GM12864 (cell line): ENCODE measurements at regions not wholly inside any gene's neighbourhood (a gene's known extent, or its start where the extent isn't known, plus 50 kb on each side); places are given as distances from the start of the nearest gene placed in this dataset.
"Not testable (repeated sequence)": the region's sequence is repeated elsewhere in the genome, so short reads cannot be mapped to it uniquely, and the experiment has no call there.

Source experiments
- DNase-seq: peaks from one replicate; pipeline ENCODE4 v3.0.0-alpha.2; 2011; ENCODE audit warnings: low read depth
- H3K4me3 ChIP-seq: 2 replicates; pipeline ENCODE4 v1.5.1; 2011; ENCODE audit warnings: mild to moderate bottlenecking, low read depth, low read length, control low read depth
- TF ChIP-seq, protein P1 (sequence below): IDR thresholded peaks from 2 replicates; pipeline ENCODE4 v1.5.1; 2011; ENCODE audit warnings: low read depth, mild to moderate bottlenecking, moderate library complexity, low read length, control low read depth, inconsistent platforms; ENCODE audit errors: missing control alignments

DNA sequence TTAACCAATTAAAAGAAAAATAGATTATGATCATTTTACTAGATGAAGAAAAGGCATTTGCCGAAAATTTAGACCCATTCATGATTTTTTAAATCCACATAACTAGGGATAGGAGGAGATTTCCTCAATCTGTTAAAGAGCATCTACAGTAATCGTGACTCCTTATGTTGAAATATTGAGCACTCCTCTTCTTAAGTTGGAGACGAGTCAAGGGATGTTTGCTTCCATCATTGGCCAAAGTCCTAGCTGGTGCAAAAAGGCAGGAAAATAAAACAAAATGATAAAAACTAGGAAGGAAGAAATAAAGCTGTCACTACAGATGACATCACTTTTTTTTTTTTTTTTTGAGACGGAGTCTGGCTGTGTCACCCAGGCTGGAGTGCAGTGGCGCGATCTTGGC, 245.6 kb upstream of the KAZN start:
- TF ChIP-seq, protein P1, sequence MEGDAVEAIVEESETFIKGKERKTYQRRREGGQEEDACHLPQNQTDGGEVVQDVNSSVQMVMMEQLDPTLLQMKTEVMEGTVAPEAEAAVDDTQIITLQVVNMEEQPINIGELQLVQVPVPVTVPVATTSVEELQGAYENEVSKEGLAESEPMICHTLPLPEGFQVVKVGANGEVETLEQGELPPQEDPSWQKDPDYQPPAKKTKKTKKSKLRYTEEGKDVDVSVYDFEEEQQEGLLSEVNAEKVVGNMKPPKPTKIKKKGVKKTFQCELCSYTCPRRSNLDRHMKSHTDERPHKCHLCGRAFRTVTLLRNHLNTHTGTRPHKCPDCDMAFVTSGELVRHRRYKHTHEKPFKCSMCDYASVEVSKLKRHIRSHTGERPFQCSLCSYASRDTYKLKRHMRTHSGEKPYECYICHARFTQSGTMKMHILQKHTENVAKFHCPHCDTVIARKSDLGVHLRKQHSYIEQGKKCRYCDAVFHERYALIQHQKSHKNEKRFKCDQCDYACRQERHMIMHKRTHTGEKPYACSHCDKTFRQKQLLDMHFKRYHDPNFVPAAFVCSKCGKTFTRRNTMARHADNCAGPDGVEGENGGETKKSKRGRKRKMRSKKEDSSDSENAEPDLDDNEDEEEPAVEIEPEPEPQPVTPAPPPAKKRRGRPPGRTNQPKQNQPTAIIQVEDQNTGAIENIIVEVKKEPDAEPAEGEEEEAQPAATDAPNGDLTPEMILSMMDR = no peak
- DNase-seq = no peak
- no peak overlapping the region for H3K4me3 ChIP-seq

DNA sequence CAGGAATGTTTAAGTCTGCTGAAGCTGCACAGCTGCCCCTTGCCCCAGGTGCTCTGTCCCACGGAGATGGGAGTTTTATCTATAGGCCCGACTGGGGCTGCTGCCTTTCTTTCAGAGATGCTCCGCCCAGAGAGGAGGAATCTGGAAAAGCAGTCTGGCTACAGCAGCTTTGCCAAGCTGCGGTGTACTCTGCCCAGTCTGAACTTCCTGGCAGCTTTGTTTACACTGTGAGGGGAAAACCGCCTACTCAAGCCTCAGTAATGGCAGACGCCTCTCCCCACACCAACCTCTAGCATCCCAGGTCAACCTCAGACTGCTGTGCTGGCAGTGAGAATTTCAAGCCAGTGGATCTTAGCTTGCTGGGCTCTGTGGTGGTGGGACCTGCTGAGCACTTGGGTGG, 237.5 kb upstream of the KAZN start:
- not testable (repeated sequence) for DNase-seq

DNA sequence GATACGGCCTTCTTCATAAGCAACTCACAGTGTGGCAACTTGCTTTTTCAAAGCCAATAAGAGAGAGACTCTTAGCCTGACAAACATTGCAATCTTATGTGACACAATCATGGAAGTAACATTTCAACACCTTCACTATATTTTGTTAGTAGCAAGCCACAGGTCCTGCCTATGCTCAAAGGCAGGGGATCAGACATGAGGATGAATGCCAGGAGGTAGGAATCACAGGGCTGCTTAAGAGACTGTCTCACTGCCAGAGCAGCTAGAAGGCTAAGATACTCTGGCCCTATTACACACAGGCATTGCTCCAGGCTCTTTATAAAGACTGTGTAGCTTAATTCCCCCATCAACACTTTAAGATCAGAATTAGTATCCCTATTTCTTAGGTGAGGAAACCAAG, 236.2 kb upstream of the KAZN start:
- TF ChIP-seq, protein P1 = no peak
- no peak overlapping the region for H3K4me3 ChIP-seq
- no peak for DNase-seq

More for the DNA sequence above, 237.5 kb upstream of the KAZN start:
- not testable (repeated sequence) for H3K4me3 ChIP-seq

DNA sequence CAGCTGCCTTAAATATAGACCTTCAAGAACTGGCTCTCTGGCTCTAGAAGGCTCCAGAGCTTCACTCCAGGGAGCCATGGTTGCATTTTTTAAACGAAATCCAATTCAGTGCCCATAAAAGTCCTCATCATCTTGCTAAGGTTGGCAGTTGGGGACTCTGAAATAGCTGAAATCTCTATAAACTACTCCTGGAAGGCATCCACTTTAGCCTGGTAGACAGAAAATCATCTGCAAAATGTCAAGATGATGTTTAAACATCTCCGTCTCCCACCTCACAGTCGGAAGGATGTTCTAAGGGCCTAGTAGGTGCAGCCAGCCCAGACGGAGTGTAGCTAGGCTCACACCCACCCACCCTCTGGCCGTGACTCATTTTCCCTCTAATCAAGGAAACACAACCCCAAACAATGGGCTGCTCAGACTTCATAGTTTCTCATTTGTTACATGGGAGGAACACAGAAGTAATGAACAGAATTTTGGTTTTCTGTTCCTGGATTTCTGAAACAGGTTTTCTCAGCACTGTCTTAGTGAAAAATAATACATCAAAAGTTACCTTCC, 235.4 kb upstream of the KAZN start:
- H3K4me3 ChIP-seq = no peak overlapping the region
- DNase-seq = no peak
- TF ChIP-seq, protein P1 = no peak

DNA sequence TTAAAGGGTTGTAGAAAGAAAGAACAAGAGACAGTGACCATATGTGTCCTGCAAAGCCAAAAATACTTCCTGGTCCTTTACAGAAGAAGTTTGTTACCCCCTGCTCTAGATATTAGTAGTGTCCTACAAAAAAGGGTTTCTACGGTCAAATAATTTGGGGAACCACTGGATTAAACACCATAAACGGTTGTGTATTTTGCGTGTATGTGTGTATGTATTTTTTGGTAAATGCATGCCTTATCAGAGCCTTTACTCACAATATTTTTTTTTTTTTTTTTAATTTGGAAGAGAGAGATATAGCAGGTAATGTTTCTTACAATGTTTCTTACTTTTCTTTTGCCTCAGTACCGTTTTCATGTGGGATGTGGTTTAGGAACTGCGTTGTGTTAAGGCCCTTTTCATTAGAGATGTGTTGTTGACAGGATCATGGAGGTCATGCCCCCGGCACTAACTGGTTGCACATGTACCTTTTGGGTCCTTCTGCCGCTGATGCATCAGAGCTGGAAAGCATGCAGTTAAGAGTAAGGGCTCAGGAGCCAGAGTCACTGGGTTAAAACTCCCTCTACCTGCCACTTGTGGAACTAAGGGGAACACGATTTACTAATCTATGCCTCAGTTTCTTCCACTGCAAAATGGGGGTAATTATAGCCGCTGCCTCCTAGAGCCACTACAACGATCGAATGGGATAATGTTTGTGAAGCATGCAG, 234.6 kb upstream of the KAZN start:
- H3K4me3 ChIP-seq = no peak overlapping the region
- no peak for DNase-seq
- TF ChIP-seq, protein P1 = no peak

DNA sequence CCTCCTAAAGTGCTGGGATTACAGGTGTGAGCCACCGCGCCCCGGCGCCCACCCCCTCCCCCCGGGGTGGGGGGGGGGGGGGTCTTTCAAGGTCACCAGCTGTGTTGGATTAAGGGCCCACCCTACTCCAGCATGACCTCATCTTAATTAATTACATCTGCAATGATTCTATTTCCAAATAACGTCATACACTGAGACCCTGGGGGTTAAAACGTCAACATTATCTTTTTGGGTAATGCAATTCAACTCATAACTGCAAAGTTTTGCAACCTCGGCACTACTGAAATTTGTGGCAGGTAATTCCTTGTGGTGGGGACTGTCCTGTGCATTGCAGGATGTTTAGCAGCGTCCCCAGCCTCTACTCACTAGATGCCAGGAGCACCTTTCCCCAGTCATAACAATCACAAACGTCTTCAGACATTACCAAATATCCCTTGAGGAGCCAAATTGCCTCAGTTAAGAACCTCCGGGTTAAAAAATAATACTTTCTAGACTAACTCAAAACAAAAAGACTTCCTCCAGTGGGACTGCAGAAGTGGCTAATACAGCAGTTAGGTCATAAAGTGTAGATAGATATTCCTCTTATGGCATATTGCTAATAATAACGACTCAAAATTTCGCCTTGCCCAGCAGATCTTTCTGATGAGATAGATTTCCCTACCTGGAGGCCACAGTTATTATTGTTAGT, 233.0 kb upstream of the KAZN start:
- TF ChIP-seq, protein P1 = no peak
- H3K4me3 ChIP-seq = no peak overlapping the region
- DNase-seq = no peak

DNA sequence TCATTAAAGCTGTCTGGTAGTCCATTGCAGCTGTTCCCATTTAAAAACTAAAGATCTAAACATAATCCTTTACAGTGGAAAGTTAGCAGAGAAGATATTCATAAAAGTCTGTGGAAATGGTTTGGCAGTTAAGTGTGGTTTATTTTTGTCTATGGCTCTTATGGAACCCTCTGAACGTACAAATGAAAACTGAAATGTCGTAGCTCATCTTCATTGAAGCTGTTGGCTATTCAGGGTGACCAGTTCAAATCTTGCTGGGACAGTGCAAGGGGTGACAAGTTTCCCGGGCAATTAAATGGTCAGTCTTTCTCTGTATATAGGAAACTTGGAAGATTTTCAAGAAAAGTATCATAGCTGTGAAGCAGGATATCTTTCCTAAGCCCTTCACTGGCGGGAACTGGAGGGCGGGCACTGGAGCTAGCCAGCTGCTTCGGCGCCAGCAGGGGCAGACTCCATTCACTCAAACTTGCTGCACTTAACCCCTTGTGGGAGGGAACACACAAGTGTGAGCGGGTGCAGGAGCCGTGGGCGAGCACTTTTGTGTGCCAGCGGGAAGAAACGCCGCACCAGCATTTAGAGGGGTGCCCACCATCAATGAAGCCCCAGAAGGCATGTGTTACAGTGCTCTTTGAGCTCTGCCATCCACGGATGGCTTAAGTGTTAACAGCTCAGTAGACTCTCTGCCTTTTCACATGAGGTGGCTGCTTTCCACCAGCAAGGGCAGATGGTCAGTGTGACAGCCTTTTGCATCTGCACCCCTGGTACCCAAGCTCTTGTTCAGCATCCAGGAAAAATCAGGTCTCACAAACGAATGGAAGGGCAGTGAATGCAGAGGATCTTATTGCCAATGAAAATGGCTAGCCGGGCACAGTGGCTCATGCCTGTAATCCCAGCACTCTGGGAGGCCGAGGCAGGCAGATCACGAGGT, 232.1 kb upstream of the KAZN start:
- no peak overlapping the region for H3K4me3 ChIP-seq
- TF ChIP-seq, protein P1 = no peak
- DNase-seq = no peak
